ENCODE measurements at regions not wholly inside any gene's neighbourhood (a gene's known extent, or its start where the extent isn't known, plus 50 kb on each side); places are given as distances from the start of the nearest gene placed in this dataset.

- H3K27ac Mint-ChIP-seq, result no peak overlapping the region
- TF ChIP-seq CTCF (IDR thresholded peaks at IDR 0.05; ENCODE audit: unreplicated experiment), result no peak
- no peak for DNase-seq (ENCODE audit: low spot score, unreplicated experiment)
- peaks cover 3% of the 10 kb centered on the region for H3K4me1 Mint-ChIP-seq (ENCODE audit: low read depth)
- H3K36me3 Mint-ChIP-seq (ENCODE audit: insufficient read depth), result peaks cover 1% of the 10 kb centered on the region
- H3K9me3 Mint-ChIP-seq (ENCODE audit: low read depth), result peaks cover 5% of the 10 kb centered on the region
- H3K4me3 Mint-ChIP-seq (ENCODE audit: low read depth), result no peak overlapping the region
- H3K27me3 Mint-ChIP-seq, result no peaks in the 10 kb centered on the region
Observed at GRCh38 chr5:125710745-125711144, 712.5 kb upstream of the GRAMD2B start.

- H3K4me3 Mint-ChIP-seq (ENCODE audit: low read depth), result no peak overlapping the region
- no peak for TF ChIP-seq CTCF (IDR thresholded peaks at IDR 0.05; ENCODE audit: unreplicated experiment)
- H3K27me3 Mint-ChIP-seq, result no peaks in the 10 kb centered on the region
- DNase-seq (ENCODE audit: low spot score, unreplicated experiment), result no peak
- H3K36me3 Mint-ChIP-seq (ENCODE audit: insufficient read depth), result no peaks in the 10 kb centered on the region
- no peak overlapping the region for H3K27ac Mint-ChIP-seq
- H3K4me1 Mint-ChIP-seq (ENCODE audit: low read depth), result peaks cover 7% of the 10 kb centered on the region
- peaks cover 5% of the 10 kb centered on the region for H3K9me3 Mint-ChIP-seq (ENCODE audit: low read depth)
Observed at GRCh38 chr5:125712397-125712796, 710.8 kb upstream of the GRAMD2B start.

GRCh38 chr5:125713109-125713805, 710.0 kb upstream of the GRAMD2B start:
- Mint-ChIP-seq H3K36me3 (ENCODE audit: insufficient read depth) (no peaks in the 10 kb centered on the region), H3K4me3 (ENCODE audit: low read depth) (no peak overlapping the region), H3K27ac (no peak overlapping the region), H3K27me3 (no peaks in the 10 kb centered on the region), H3K9me3 (ENCODE audit: low read depth) (peaks cover 8% of the 10 kb centered on the region), H3K4me1 (ENCODE audit: low read depth) (peaks cover 8% of the 10 kb centered on the region)
- DNase-seq (ENCODE audit: low spot score, unreplicated experiment), result no peak
- TF ChIP-seq CTCF (IDR thresholded peaks at IDR 0.05; ENCODE audit: unreplicated experiment), result no peak

- H3K4me1 Mint-ChIP-seq (ENCODE audit: low read depth), result peaks cover 20% of the 10 kb centered on the region
- H3K36me3 Mint-ChIP-seq (ENCODE audit: insufficient read depth), result no peaks in the 10 kb centered on the region
- H3K27ac Mint-ChIP-seq, result no peak overlapping the region
- no peak for DNase-seq (ENCODE audit: low spot score, unreplicated experiment)
- no peaks in the 10 kb centered on the region for H3K27me3 Mint-ChIP-seq
- TF ChIP-seq CTCF (IDR thresholded peaks at IDR 0.05; ENCODE audit: unreplicated experiment), result no peak
- H3K4me3 Mint-ChIP-seq (ENCODE audit: low read depth), result no peak overlapping the region
- H3K9me3 Mint-ChIP-seq (ENCODE audit: low read depth), result peaks cover 2% of the 10 kb centered on the region
Observed at GRCh38 chr5:125715216-125715615, 708.0 kb upstream of the GRAMD2B start.

- H3K9me3 Mint-ChIP-seq (ENCODE audit: low read depth), result peaks cover 2% of the 10 kb centered on the region
- TF ChIP-seq CTCF (IDR thresholded peaks at IDR 0.05; ENCODE audit: unreplicated experiment), result no peak
- H3K27me3 Mint-ChIP-seq, result no peaks in the 10 kb centered on the region
- H3K36me3 Mint-ChIP-seq (ENCODE audit: insufficient read depth), result no peaks in the 10 kb centered on the region
- H3K4me1 Mint-ChIP-seq (ENCODE audit: low read depth), result peaks cover 20% of the 10 kb centered on the region
- no peak overlapping the region for H3K27ac Mint-ChIP-seq
- no peak overlapping the region for H3K4me3 Mint-ChIP-seq (ENCODE audit: low read depth)
- no peak for DNase-seq (ENCODE audit: low spot score, unreplicated experiment)
Observed at GRCh38 chr5:125717209-125717608, 706.0 kb upstream of the GRAMD2B start.
